K562 (cell line): ENCODE measurements at regions not wholly inside any gene's neighbourhood (a gene's known extent, or its start where the extent isn't known, plus 50 kb on each side); places are given as distances from the start of the nearest gene placed in this dataset.

Experiments
- ATAC-seq: fragments of 200-7000 bp; cut with Tn5 transposase; 3 replicates; pipeline ENCODE4 v1.9.1; 2020; ENCODE audit warnings: moderate library complexity
- BruUV-seq: library from RNA; stranded (reverse); fragments of 400-500 nt; replicated peaks from 2 replicates; lab custom pipeline; 2021; lab: Mats Ljungman, UMichigan
- CTCF ChIA-PET: fragments of 300-600 bp; formaldehyde crosslinking; extraction: SDS; loops from one replicate; lab custom pipeline; 2021; ENCODE audit warnings: low intra/inter-chr PET ratio; lab: Yijun Ruan, JAX
- POLR2A ChIA-PET: fragments of 300-600, 350-650 bp; sonication (Branson Sonifier 250); formaldehyde crosslinking; extraction: SDS; loops from one replicate; lab custom pipeline; 2021; ENCODE audit warnings: antibody characterized with exemption, inconsistent platforms; lab: Yijun Ruan, JAX
- DNase-seq, 4 experiments: peaks; one replicate each; pipeline versions ENCODE4 v3.0.0 to v3.0.0-alpha.2; 2011 to 2018; ENCODE audit warnings: low spot score in 3 of 4, mixed read lengths in 3 of 4; ENCODE audit errors: extremely low read depth in 1 of 4
- FAIRE-seq: peaks from 2 replicates; lab custom pipeline; 2011; peaks lifted over from hg19 to GRCh38; lab: Jason Lieb, UNC
- H2AFZ ChIP-seq: 2 replicates; pipeline ENCODE4 v1.6.0; 2011; ENCODE audit warnings: low read depth, low read length, control low read depth, inconsistent platforms
- H3K27ac ChIP-seq: fragments of 200-600 bp; 3 replicates; pipeline ENCODE4 v1.8.0; 2011; ENCODE audit warnings: low read depth, mild to moderate bottlenecking, control low read depth, inconsistent platforms, low read length, moderate library complexity, mixed read lengths; ENCODE audit errors: extremely low read depth
- H3K27me3 ChIP-seq, 2 experiments: fragments of 300-600 bp in 1 of 2; 2 replicates in 1 of 2; 3 replicates in 1 of 2; pipeline versions ENCODE4 v1.6.0 to v1.8.0; 2011; ENCODE audit warnings: inconsistent platforms in 2 of 2, low read length in 2 of 2, mild to moderate bottlenecking in 1 of 2, mixed read lengths in 1 of 2, moderate library complexity in 1 of 2; ENCODE audit not compliant: control insufficient read depth in 2 of 2, insufficient read depth in 2 of 2
- H3K36me3 ChIP-seq: fragments of 300-600 bp; 3 replicates; pipeline ENCODE4 v1.8.0; 2011; ENCODE audit warnings: mild to moderate bottlenecking, low read length, inconsistent platforms; ENCODE audit not compliant: control insufficient read depth, insufficient read depth
- H3K4me1 ChIP-seq, 2 experiments: fragments of 200-600 bp in 1 of 2; replicated peaks in 1 of 2; 2 replicates in 1 of 2; 3 replicates in 1 of 2; pipeline versions ENCODE4 v1.5.1 to v1.8.0; 2011; ENCODE audit warnings: inconsistent platforms in 2 of 2, low read length in 2 of 2, mild to moderate bottlenecking in 1 of 2, mixed read lengths in 1 of 2, moderate library complexity in 1 of 2; ENCODE audit not compliant: control insufficient read depth in 2 of 2, insufficient read depth in 2 of 2
- H3K4me2 ChIP-seq: 2 replicates; pipeline ENCODE4 v1.6.1; 2011; ENCODE audit warnings: low read length, control low read depth, inconsistent platforms, mixed read lengths; ENCODE audit not compliant: insufficient read depth
- H3K4me3 ChIP-seq: fragments of 200-600 bp; sonication (generic), shearing (Covaris generic); 2 replicates; pipeline ENCODE4 v1.5.1; 2016; ENCODE audit warnings: control low read depth, inconsistent platforms
- H3K79me2 ChIP-seq: fragments of 200-600 bp; 3 replicates; pipeline ENCODE4 v1.8.0; 2011; ENCODE audit warnings: low read length, inconsistent platforms; ENCODE audit not compliant: control insufficient read depth, insufficient read depth
- H3K9ac ChIP-seq, 2 experiments: 2 replicates each; pipeline versions ENCODE4 v1.6.0 to v1.6.1; 2011; ENCODE audit warnings: low read depth in 2 of 2, low read length in 2 of 2, control low read depth in 1 of 2, inconsistent platforms in 1 of 2, mild to moderate bottlenecking in 1 of 2, mixed read lengths in 1 of 2; ENCODE audit not compliant: insufficient read depth in 1 of 2
- H3K9me1 ChIP-seq: one replicate; pipeline ENCODE4 v1.6.0; 2011; ENCODE audit warnings: inconsistent platforms, mild to moderate bottlenecking, low read length, moderate library complexity; ENCODE audit not compliant: control insufficient read depth, insufficient read depth
- H3K9me3 ChIP-seq: replicated peaks from 2 replicates; pipeline ENCODE4 v1.5.1; 2011; ENCODE audit warnings: low read depth, low read length, inconsistent platforms; ENCODE audit not compliant: control insufficient read depth, insufficient read depth
- H4K20me1 ChIP-seq: replicated peaks from 2 replicates; pipeline ENCODE4 v1.6.1; 2011; ENCODE audit warnings: low read length, inconsistent platforms, mixed read lengths; ENCODE audit not compliant: control insufficient read depth, insufficient read depth
- KLF16 ChIP-seq: IDR thresholded peaks from 2 replicates; pipeline ENCODE4 v1.6.1; 2016; ENCODE audit warnings: antibody characterized with exemption
- SP2 ChIP-seq: IDR thresholded peaks from 2 replicates; pipeline ENCODE4 v1.6.1; 2011; ENCODE audit warnings: mild to moderate bottlenecking, low read depth, low read length, moderate library complexity; ENCODE audit not compliant: poor library complexity, severe bottlenecking; ENCODE audit errors: extremely low read depth
- WGBS: fragments of 100-300 bp; shearing (Covaris generic); methylation state at CpG from one replicate; pipeline ENCODE4 v1.1.6; 2016; ENCODE audit warnings: low coverage, mixed read lengths; ENCODE audit not compliant: insufficient coverage; ENCODE audit errors: missing lambda C conversion rate; 5-methylcytosine and 5-hydroxymethylcytosine counted together
- in situ Hi-C: fragments of 300-500 bp; cut with MboI; formaldehyde crosslinking; loops from 4 replicates; pipeline ENCODE4 v1.15.0; 2018; ENCODE audit warnings: inconsistent platforms, mixed read lengths
- intact Hi-C: fragments of 100-400 bp; cut with micrococcal nuclease; formaldehyde crosslinking; loops from 2 replicates; pipeline ENCODE4 v1.14.2; 2022
- TF ChIP-seq, protein P1 (sequence below): fragments of 250-450 bp; sonication (Bioruptor Pico); IDR thresholded peaks from 2 replicates; pipeline ENCODE4 v1.9.0; 2021; ENCODE audit warnings: mild to moderate bottlenecking, inconsistent platforms
- TF ChIP-seq, protein P2 (sequence below): sonication (generic); formaldehyde crosslinking; IDR thresholded peaks from 2 replicates; pipeline ENCODE4 v1.8.0; 2022; ENCODE audit warnings: missing genetic modification reagents, mild to moderate bottlenecking, borderline replicate concordance

GRCh38 chr14:39974036-39974435 lies 541.8 kb upstream of the FBXO33 start:
- Histone ChIP-seq H2AFZ (no peak overlapping the region), H3K9ac (no peak overlapping the region), H3K27ac (no peak overlapping the region), H3K4me3 (no peak overlapping the region), H3K27me3 (no peaks in the 10 kb centered on the region), H3K79me2 (no peaks in the 10 kb centered on the region), H3K4me1 (no peaks in the 10 kb centered on the region), H3K36me3 (no peaks in the 10 kb centered on the region), H3K4me2 (no peak overlapping the region), H3K9me3 (no peaks in the 10 kb centered on the region), H4K20me1 (no peaks in the 10 kb centered on the region), H3K9me1 (no peaks in the 10 kb centered on the region)
- POLR2A ChIA-PET = no interaction called here
- ATAC-seq (no peak), DNase-seq (no peak), FAIRE-seq (no peak)
- WGBS = no CpG with 5 or more reads among the region's 1 CpG
- no TSS peak for BruUV-seq
- intact Hi-C loops = no loop called here
- in situ Hi-C loops = no loop called here
- TF ChIP-seq, protein P1, sequence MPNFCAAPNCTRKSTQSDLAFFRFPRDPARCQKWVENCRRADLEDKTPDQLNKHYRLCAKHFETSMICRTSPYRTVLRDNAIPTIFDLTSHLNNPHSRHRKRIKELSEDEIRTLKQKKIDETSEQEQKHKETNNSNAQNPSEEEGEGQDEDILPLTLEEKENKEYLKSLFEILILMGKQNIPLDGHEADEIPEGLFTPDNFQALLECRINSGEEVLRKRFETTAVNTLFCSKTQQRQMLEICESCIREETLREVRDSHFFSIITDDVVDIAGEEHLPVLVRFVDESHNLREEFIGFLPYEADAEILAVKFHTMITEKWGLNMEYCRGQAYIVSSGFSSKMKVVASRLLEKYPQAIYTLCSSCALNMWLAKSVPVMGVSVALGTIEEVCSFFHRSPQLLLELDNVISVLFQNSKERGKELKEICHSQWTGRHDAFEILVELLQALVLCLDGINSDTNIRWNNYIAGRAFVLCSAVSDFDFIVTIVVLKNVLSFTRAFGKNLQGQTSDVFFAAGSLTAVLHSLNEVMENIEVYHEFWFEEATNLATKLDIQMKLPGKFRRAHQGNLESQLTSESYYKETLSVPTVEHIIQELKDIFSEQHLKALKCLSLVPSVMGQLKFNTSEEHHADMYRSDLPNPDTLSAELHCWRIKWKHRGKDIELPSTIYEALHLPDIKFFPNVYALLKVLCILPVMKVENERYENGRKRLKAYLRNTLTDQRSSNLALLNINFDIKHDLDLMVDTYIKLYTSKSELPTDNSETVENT (CRISPR knock-in tag) = no peak
- no peak for TF ChIP-seq KLF16
- TF ChIP-seq, protein P2, sequence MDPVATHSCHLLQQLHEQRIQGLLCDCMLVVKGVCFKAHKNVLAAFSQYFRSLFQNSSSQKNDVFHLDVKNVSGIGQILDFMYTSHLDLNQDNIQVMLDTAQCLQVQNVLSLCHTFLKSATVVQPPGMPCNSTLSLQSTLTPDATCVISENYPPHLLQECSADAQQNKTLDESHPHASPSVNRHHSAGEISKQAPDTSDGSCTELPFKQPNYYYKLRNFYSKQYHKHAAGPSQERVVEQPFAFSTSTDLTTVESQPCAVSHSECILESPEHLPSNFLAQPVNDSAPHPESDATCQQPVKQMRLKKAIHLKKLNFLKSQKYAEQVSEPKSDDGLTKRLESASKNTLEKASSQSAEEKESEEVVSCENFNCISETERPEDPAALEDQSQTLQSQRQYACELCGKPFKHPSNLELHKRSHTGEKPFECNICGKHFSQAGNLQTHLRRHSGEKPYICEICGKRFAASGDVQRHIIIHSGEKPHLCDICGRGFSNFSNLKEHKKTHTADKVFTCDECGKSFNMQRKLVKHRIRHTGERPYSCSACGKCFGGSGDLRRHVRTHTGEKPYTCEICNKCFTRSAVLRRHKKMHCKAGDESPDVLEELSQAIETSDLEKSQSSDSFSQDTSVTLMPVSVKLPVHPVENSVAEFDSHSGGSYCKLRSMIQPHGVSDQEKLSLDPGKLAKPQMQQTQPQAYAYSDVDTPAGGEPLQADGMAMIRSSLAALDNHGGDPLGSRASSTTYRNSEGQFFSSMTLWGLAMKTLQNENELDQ (CRISPR knock-in tag) = no peak
- no peak for TF ChIP-seq SP2
- TF ChIP-seq, all 486 proteins: peak for 0
- CTCF ChIA-PET = no interaction called here
